ENCODE measurements at regions not wholly inside any gene's neighbourhood (a gene's known extent, or its start where the extent isn't known, plus 50 kb on each side); places are given as distances from the start of the nearest gene placed in this dataset.

GRCh38 chr7:52917982-52918578 lies 117.4 kb upstream of the POM121L12 start:
- TF ChIP-seq, protein P1, sequence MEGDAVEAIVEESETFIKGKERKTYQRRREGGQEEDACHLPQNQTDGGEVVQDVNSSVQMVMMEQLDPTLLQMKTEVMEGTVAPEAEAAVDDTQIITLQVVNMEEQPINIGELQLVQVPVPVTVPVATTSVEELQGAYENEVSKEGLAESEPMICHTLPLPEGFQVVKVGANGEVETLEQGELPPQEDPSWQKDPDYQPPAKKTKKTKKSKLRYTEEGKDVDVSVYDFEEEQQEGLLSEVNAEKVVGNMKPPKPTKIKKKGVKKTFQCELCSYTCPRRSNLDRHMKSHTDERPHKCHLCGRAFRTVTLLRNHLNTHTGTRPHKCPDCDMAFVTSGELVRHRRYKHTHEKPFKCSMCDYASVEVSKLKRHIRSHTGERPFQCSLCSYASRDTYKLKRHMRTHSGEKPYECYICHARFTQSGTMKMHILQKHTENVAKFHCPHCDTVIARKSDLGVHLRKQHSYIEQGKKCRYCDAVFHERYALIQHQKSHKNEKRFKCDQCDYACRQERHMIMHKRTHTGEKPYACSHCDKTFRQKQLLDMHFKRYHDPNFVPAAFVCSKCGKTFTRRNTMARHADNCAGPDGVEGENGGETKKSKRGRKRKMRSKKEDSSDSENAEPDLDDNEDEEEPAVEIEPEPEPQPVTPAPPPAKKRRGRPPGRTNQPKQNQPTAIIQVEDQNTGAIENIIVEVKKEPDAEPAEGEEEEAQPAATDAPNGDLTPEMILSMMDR (IDR thresholded peaks at IDR 0.05), result no peak
- ATAC-seq (no peak), DNase-seq (no peak)
- intact Hi-C loops (cut with DNase I), result no loop called here
- no peaks in the 10 kb centered on the region for H3K4me1 ChIP-seq
- H3K4me3 ChIP-seq, result no peak overlapping the region
- H3K27me3 ChIP-seq, result no peaks in the 10 kb centered on the region
- no peak overlapping the region for H3K27ac ChIP-seq
- H3K36me3 ChIP-seq, result no peaks in the 10 kb centered on the region
- H3K9me3 ChIP-seq, result no peaks in the 10 kb centered on the region

DNA sequence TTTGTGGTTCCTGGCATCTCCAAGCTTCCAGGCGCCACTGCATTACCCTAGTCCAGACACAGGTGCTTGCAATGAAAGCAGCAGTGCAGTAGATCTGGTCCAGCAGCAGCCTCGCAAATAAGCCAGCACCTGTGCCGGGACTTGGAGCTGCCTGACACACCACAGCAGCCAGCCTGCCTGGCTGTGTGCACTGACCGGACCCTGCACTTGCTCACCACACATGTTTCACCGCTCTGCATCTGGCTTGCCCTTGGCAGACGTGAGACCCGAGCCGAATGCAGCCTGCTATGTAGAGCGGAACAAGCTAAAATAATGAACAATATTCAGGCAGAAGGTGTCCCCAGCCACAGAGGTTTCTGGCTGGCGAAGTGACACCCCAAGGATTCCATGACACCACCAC lies 123.6 kb upstream of the POM121L12 start:
- DNase-seq (no peak), ATAC-seq (peak; percentile 34)

GRCh38 chr7:52911326-52911725 lies 124.1 kb upstream of the POM121L12 start:
- TF ChIP-seq, protein P1 (IDR thresholded peaks at IDR 0.05), result no peak
- no peak for DNase-seq
- no peak overlapping the region for H3K4me3 ChIP-seq
- H3K27me3 ChIP-seq, result no peaks in the 10 kb centered on the region
- no peaks in the 10 kb centered on the region for H3K9me3 ChIP-seq
- H3K36me3 ChIP-seq, result no peaks in the 10 kb centered on the region
- intact Hi-C loops (cut with DNase I), result no loop called here
- H3K4me1 ChIP-seq, result no peaks in the 10 kb centered on the region
- no peak overlapping the region for H3K27ac ChIP-seq
- peak; percentile 49 for ATAC-seq

More for the DNA sequence above, 123.6 kb upstream of the POM121L12 start:
- intact Hi-C loops (cut with DNase I), result no loop called here
- TF ChIP-seq, protein P1 (IDR thresholded peaks at IDR 0.05), result no peak
- Histone ChIP-seq H3K4me3 (no peak overlapping the region), H3K36me3 (no peaks in the 10 kb centered on the region), H3K27me3 (no peaks in the 10 kb centered on the region), H3K27ac (no peak overlapping the region), H3K4me1 (no peaks in the 10 kb centered on the region), H3K9me3 (no peaks in the 10 kb centered on the region)

DNA sequence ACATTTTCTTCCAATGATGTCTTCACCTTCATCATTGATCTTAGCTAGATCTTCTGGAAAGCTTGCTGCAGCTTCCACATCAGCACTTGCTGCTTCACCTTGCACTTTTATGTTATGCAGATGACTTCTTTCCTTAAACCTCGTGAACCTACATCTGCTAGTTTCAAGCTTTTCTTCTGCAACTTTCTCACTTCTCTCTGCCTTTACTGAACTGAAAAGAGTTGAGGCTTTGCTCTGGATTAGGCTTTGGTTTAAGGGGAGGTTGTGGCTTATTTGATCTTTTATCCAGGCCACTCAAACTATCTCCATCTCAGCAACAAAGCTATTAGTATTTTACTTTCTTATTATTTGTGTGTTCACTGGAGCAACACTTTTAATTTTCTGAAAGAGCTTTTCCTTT lies 125.5 kb upstream of the POM121L12 start:
- Histone ChIP-seq H3K4me1 (no peaks in the 10 kb centered on the region), H3K27ac (no peak overlapping the region), H3K27me3 (no peaks in the 10 kb centered on the region), H3K4me3 (no peak overlapping the region), H3K36me3 (no peaks in the 10 kb centered on the region), H3K9me3 (no peaks in the 10 kb centered on the region)
- DNase-seq (no peak), ATAC-seq (no peak)
- intact Hi-C loops (cut with DNase I), result no loop called here
- TF ChIP-seq, protein P1 (IDR thresholded peaks at IDR 0.05), result no peak

DNA sequence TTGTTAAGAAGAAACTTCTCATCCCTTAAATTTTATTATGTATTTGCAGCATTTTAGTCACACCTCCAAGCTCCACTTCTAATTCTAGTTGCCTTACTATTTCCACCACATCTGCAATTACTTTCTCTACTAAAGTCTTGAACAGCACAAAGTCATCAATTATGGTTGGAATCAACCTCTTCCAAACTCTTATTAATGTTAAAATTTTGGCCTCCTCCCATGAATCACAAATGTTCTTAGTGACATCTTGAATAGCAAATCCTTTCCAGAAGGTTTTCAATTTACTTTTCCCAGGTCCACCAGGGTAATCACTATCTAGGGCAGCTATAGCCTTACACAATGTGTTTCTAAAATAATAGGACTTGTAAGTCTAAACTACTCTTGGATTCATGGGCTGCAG lies 126.3 kb upstream of the POM121L12 start:
- no peak for ATAC-seq
- intact Hi-C loops (cut with DNase I), result no loop called here

More for the DNA sequence above, 126.3 kb upstream of the POM121L12 start:
- H3K4me3 ChIP-seq, result no peak overlapping the region
- TF ChIP-seq, protein P1 (IDR thresholded peaks at IDR 0.05), result no peak
- H3K9me3 ChIP-seq, result no peaks in the 10 kb centered on the region
- H3K27me3 ChIP-seq, result no peaks in the 10 kb centered on the region
- H3K4me1 ChIP-seq, result no peaks in the 10 kb centered on the region
- no peak overlapping the region for H3K27ac ChIP-seq
- no peak for DNase-seq
- H3K36me3 ChIP-seq, result no peaks in the 10 kb centered on the region
